SU-DHL-6 (cell line): ENCODE measurements at regions not wholly inside any gene's neighbourhood (a gene's known extent, or its start where the extent isn't known, plus 50 kb on each side); places are given as distances from the start of the nearest gene placed in this dataset.

Experiments used
- H2AFZ ChIP-seq: fragments of 200-600 bp; sonication (generic); 2 replicates; pipeline ENCODE4 v1.6.1; 2014; ENCODE audit warnings: low read depth, mild to moderate bottlenecking, moderate library complexity, mixed read lengths, antibody characterized with exemption, low read length; ENCODE audit not compliant: severe bottlenecking
- H3F3A ChIP-seq: fragments of 200-600 bp; shearing (Covaris generic); 2 replicates; pipeline ENCODE4 v1.6.0; 2016; ENCODE audit warnings: antibody characterized with exemption, mild to moderate bottlenecking; ENCODE audit not compliant: insufficient read depth
- H3K27ac ChIP-seq: fragments of 200-600 bp; sonication (generic); 2 replicates; pipeline ENCODE4 v1.5.1; 2016; ENCODE audit warnings: low read depth, mild to moderate bottlenecking, low read length, moderate library complexity, mixed read lengths
- H3K27me3 ChIP-seq: fragments of 200-600 bp; sonication (generic), shearing (Covaris generic); 2 replicates; pipeline ENCODE4 v1.6.0; 2014; ENCODE audit warnings: mild to moderate bottlenecking, low read length
- H3K36me3 ChIP-seq: fragments of 200-600 bp; sonication (generic); 2 replicates; pipeline ENCODE4 v1.6.1; 2014; ENCODE audit warnings: mild to moderate bottlenecking, low read length, mixed read lengths
- H3K4me2 ChIP-seq: fragments of 300-600, 200-600 bp; shearing (Covaris generic), sonication (generic); 2 replicates; pipeline ENCODE4 v1.6.0; 2014; ENCODE audit warnings: low read length, low read depth, mild to moderate bottlenecking; ENCODE audit not compliant: poor library complexity, severe bottlenecking
- H3K4me3 ChIP-seq: fragments of 200-600 bp; sonication (generic); 2 replicates; pipeline ENCODE4 v1.5.1; 2014; ENCODE audit warnings: antibody characterized with exemption, low read length, mild to moderate bottlenecking, mixed read lengths; ENCODE audit not compliant: insufficient read depth, poor library complexity, severe bottlenecking
- H3K79me2 ChIP-seq: fragments of 200-600 bp; sonication (generic); 2 replicates; pipeline ENCODE4 v1.6.1; 2014; ENCODE audit warnings: mild to moderate bottlenecking, low read length, moderate library complexity; ENCODE audit not compliant: insufficient read depth
- H3K9ac ChIP-seq: fragments of 200-600 bp; sonication (generic); 2 replicates; pipeline ENCODE4 v1.7.0; 2014; ENCODE audit warnings: mild to moderate bottlenecking, low read length
- H3K9me2 ChIP-seq: fragments of 200-600 bp; sonication (generic); replicated peaks from 2 replicates; pipeline ENCODE4 v1.6.1; 2014; ENCODE audit warnings: low read length; ENCODE audit not compliant: insufficient read depth
- H3K9me3 ChIP-seq: fragments of 200-600 bp; sonication (generic); 2 replicates; pipeline ENCODE4 v1.6.1; 2014; ENCODE audit warnings: low read length, mixed read lengths; ENCODE audit not compliant: insufficient read depth
- H4K20me1 ChIP-seq: fragments of 200-600 bp; sonication (generic); 2 replicates; pipeline ENCODE4 v1.6.1; 2014; ENCODE audit warnings: low read depth, mild to moderate bottlenecking, antibody characterized with exemption, low read length, moderate library complexity, mixed read lengths
- CTCF ChIP-seq: fragments of 200-600 bp; sonication (generic); IDR thresholded peaks from one replicate; pipeline ENCODE4 v1.5.1; 2017; ENCODE audit warnings: antibody characterized with exemption, mild to moderate bottlenecking, low read length, moderate library complexity; ENCODE audit not compliant: insufficient read depth, poor library complexity, severe bottlenecking
- EZH2phosphoT487 ChIP-seq: fragments of 200-600 bp; sonication (generic), shearing (Covaris generic); conservative IDR thresholded peaks from 2 replicates; pipeline ENCODE4 v1.6.1; 2018; ENCODE audit warnings: mild to moderate bottlenecking, antibody characterized with exemption, low read length, moderate library complexity, mixed read lengths

GRCh38 chr6:40176152-40176551, 241.9 kb upstream of the MOCS1 start:
- Histone ChIP-seq H3K36me3 (no peaks in the 10 kb centered on the region), H3K9ac (no peak overlapping the region), H3K4me2 (no peak overlapping the region), H3K79me2 (no peaks in the 10 kb centered on the region), H3F3A (no peaks in the 10 kb centered on the region), H2AFZ (no peak overlapping the region), H3K9me3 (no peaks in the 10 kb centered on the region), H3K4me3 (no peak overlapping the region), H3K27me3 (no peaks in the 10 kb centered on the region), H3K9me2 (no peaks in the 10 kb centered on the region), H4K20me1 (no peaks in the 10 kb centered on the region), H3K27ac (no peak overlapping the region)
- no peak for TF ChIP-seq CTCF

- Histone ChIP-seq H3F3A (no peaks in the 10 kb centered on the region), H3K36me3 (no peaks in the 10 kb centered on the region), H3K9ac (no peak overlapping the region), H3K9me3 (no peaks in the 10 kb centered on the region), H2AFZ (no peak overlapping the region), H4K20me1 (no peaks in the 10 kb centered on the region), H3K79me2 (no peaks in the 10 kb centered on the region), H3K27ac (no peak overlapping the region), H3K4me3 (no peak overlapping the region), H3K4me2 (no peak overlapping the region), H3K9me2 (no peaks in the 10 kb centered on the region), H3K27me3 (no peaks in the 10 kb centered on the region)
- TF ChIP-seq CTCF, result no peak
- no peak for TF ChIP-seq EZH2phosphoT487
Observed at GRCh38 chr6:40172272-40172671, 238.0 kb upstream of the MOCS1 start.

- Histone ChIP-seq H3K9me3 (no peaks in the 10 kb centered on the region), H3K4me2 (no peak overlapping the region), H3K4me3 (no peak overlapping the region), H3K27me3 (no peaks in the 10 kb centered on the region), H3K79me2 (no peaks in the 10 kb centered on the region), H4K20me1 (no peaks in the 10 kb centered on the region), H3K27ac (no peak overlapping the region), H3K36me3 (no peaks in the 10 kb centered on the region), H2AFZ (no peak overlapping the region), H3K9me2 (no peaks in the 10 kb centered on the region), H3F3A (no peaks in the 10 kb centered on the region), H3K9ac (no peak overlapping the region)
- TF ChIP-seq EZH2phosphoT487, result no peak
- TF ChIP-seq CTCF, result no peak
Observed at GRCh38 chr6:40171343-40171742, 237.1 kb upstream of the MOCS1 start.

GRCh38 chr6:40170856-40171255, 236.6 kb upstream of the MOCS1 start:
- Histone ChIP-seq H3K4me2 (no peak overlapping the region), H3K9me2 (no peaks in the 10 kb centered on the region), H3F3A (no peaks in the 10 kb centered on the region), H2AFZ (no peak overlapping the region), H3K9me3 (no peaks in the 10 kb centered on the region), H3K4me3 (no peak overlapping the region), H3K27ac (no peak overlapping the region), H3K27me3 (no peaks in the 10 kb centered on the region), H3K36me3 (no peaks in the 10 kb centered on the region), H3K9ac (no peak overlapping the region), H3K79me2 (no peaks in the 10 kb centered on the region), H4K20me1 (no peaks in the 10 kb centered on the region)
- TF ChIP-seq EZH2phosphoT487 (no peak), CTCF (no peak)
